ENCODE measurements at regions not wholly inside any gene's neighbourhood (a gene's known extent, or its start where the extent isn't known, plus 50 kb on each side); places are given as distances from the start of the nearest gene placed in this dataset.

- ChIA-PET POLR2A (no interaction called here), CTCF (interaction anchor here (2.3 kb wide), 1 partner anchor 11 kb away, joined by 8 read pairs; no protein-coding TSS in a partner anchor)
- Mint-ChIP-seq H3K27ac (no peak overlapping the region), H3K9me3 (no peaks in the 10 kb centered on the region), H3K4me3 (no peak overlapping the region), H3K4me1 (ENCODE audit: low read depth) (no peaks in the 10 kb centered on the region), H3K27me3 (peaks cover 24% of the 10 kb centered on the region), H3K36me3 (no peaks in the 10 kb centered on the region)
- no peak for DNase-seq
- intact Hi-C loops (cut with micrococcal nuclease), result no loop called here
Observed at GRCh38 chr3:184480831-184481230, 80.8 kb upstream of the EPHB3 start.

- no peak for DNase-seq
- Mint-ChIP-seq H3K27me3 (peaks cover 22% of the 10 kb centered on the region), H3K9me3 (no peaks in the 10 kb centered on the region), H3K4me1 (ENCODE audit: low read depth) (no peaks in the 10 kb centered on the region), H3K27ac (no peak overlapping the region), H3K36me3 (no peaks in the 10 kb centered on the region), H3K4me3 (no peak overlapping the region)
- POLR2A ChIA-PET, result interaction anchor here (0.6 kb wide), 1 partner anchor 8 kb away, joined by 5 read pairs; no protein-coding TSS in a partner anchor
- intact Hi-C loops (cut with micrococcal nuclease), result no loop called here
- CTCF ChIA-PET, result interaction anchor here (0.7 to 2.3 kb wide), 4 partner anchors 13 to 111 kb away, joined by 3 to 8 read pairs (median 4); no protein-coding TSS in a partner anchor
Observed at GRCh38 chr3:184481984-184482671, 79.5 kb upstream of the EPHB3 start.

- H3K4me1 Mint-ChIP-seq (ENCODE audit: low read depth), result no peaks in the 10 kb centered on the region
- peaks cover 30% of the 10 kb centered on the region for H3K27me3 Mint-ChIP-seq
- ChIA-PET CTCF (no interaction called here), POLR2A (no interaction called here)
- no peaks in the 10 kb centered on the region for H3K9me3 Mint-ChIP-seq
- no peak overlapping the region for H3K27ac Mint-ChIP-seq
- intact Hi-C loops (cut with micrococcal nuclease), result no loop called here
- H3K4me3 Mint-ChIP-seq, result no peak overlapping the region
- H3K36me3 Mint-ChIP-seq, result no peaks in the 10 kb centered on the region
- DNase-seq, result no peak
Observed at GRCh38 chr3:184485241-184485640, 76.3 kb upstream of the EPHB3 start.

- no peak for DNase-seq
- CTCF ChIA-PET, result no interaction called here
- H3K27me3 Mint-ChIP-seq, result peaks cover 30% of the 10 kb centered on the region
- H3K4me1 Mint-ChIP-seq (ENCODE audit: low read depth), result no peaks in the 10 kb centered on the region
- no peak overlapping the region for H3K27ac Mint-ChIP-seq
- H3K4me3 Mint-ChIP-seq, result no peak overlapping the region
- POLR2A ChIA-PET, result no interaction called here
- intact Hi-C loops (cut with micrococcal nuclease), result no loop called here
- H3K9me3 Mint-ChIP-seq, result no peaks in the 10 kb centered on the region
- no peaks in the 10 kb centered on the region for H3K36me3 Mint-ChIP-seq
Observed at GRCh38 chr3:184485906-184486305, 75.7 kb upstream of the EPHB3 start.

GRCh38 chr3:184486614-184487013, 75.0 kb upstream of the EPHB3 start:
- no peaks in the 10 kb centered on the region for H3K36me3 Mint-ChIP-seq
- no peaks in the 10 kb centered on the region for H3K4me1 Mint-ChIP-seq (ENCODE audit: low read depth)
- ChIA-PET POLR2A (no interaction called here), CTCF (interaction anchor here (1.0 kb wide), 1 partner anchor 27 kb away, joined by 4 read pairs; no protein-coding TSS in a partner anchor)
- H3K27ac Mint-ChIP-seq, result no peak overlapping the region
- intact Hi-C loops (cut with micrococcal nuclease), result no loop called here
- H3K4me3 Mint-ChIP-seq, result no peak overlapping the region
- H3K27me3 Mint-ChIP-seq, result peaks cover 27% of the 10 kb centered on the region
- no peak for DNase-seq
- H3K9me3 Mint-ChIP-seq, result no peaks in the 10 kb centered on the region

- POLR2A ChIA-PET, result no interaction called here
- no peak for DNase-seq
- Mint-ChIP-seq H3K36me3 (no peaks in the 10 kb centered on the region), H3K4me3 (no peak overlapping the region), H3K4me1 (ENCODE audit: low read depth) (peaks cover 5% of the 10 kb centered on the region), H3K9me3 (no peaks in the 10 kb centered on the region), H3K27me3 (peaks cover 34% of the 10 kb centered on the region), H3K27ac (no peak overlapping the region)
- CTCF ChIA-PET, result interaction anchor here (0.6 kb wide), 1 partner anchor 13 kb away, joined by 5 read pairs; no protein-coding TSS in a partner anchor
- intact Hi-C loops (cut with micrococcal nuclease), result no loop called here
Observed at GRCh38 chr3:184488577-184488976, 73.0 kb upstream of the EPHB3 start.

- Mint-ChIP-seq H3K36me3 (no peaks in the 10 kb centered on the region), H3K9me3 (no peaks in the 10 kb centered on the region), H3K4me1 (ENCODE audit: low read depth) (peaks cover 5% of the 10 kb centered on the region), H3K27ac (no peak overlapping the region), H3K27me3 (peaks cover 42% of the 10 kb centered on the region), H3K4me3 (no peak overlapping the region)
- intact Hi-C loops (cut with micrococcal nuclease), result no loop called here
- CTCF ChIA-PET, result no interaction called here
- POLR2A ChIA-PET, result no interaction called here
- DNase-seq, result no peak
Observed at GRCh38 chr3:184489268-184489841, 72.2 kb upstream of the EPHB3 start.

GRCh38 chr3:184491011-184491576, 70.5 kb upstream of the EPHB3 start:
- Mint-ChIP-seq H3K27me3 (peaks cover 44% of the 10 kb centered on the region), H3K36me3 (no peaks in the 10 kb centered on the region), H3K4me1 (ENCODE audit: low read depth) (peaks cover 5% of the 10 kb centered on the region), H3K4me3 (no peak overlapping the region), H3K9me3 (no peaks in the 10 kb centered on the region), H3K27ac (no peak overlapping the region)
- DNase-seq, result no peak
- intact Hi-C loops (cut with micrococcal nuclease), result no loop called here
- CTCF ChIA-PET, result interaction anchor here (0.6 to 0.8 kb wide), 2 partner anchors 23 to 289 kb away, joined by 3 read pairs; no protein-coding TSS in a partner anchor
- POLR2A ChIA-PET, result no interaction called here

- POLR2A ChIA-PET, result no interaction called here
- Mint-ChIP-seq H3K4me3 (no peak overlapping the region), H3K9me3 (no peaks in the 10 kb centered on the region), H3K27ac (no peak overlapping the region), H3K27me3 (peaks cover 50% of the 10 kb centered on the region), H3K4me1 (ENCODE audit: low read depth) (peaks cover 5% of the 10 kb centered on the region), H3K36me3 (no peaks in the 10 kb centered on the region)
- intact Hi-C loops (cut with micrococcal nuclease), result no loop called here
- no peak for DNase-seq
- CTCF ChIA-PET, result no interaction called here
Observed at GRCh38 chr3:184491867-184492615, 69.5 kb upstream of the EPHB3 start.

GRCh38 chr3:184496933-184497332, 64.7 kb upstream of the EPHB3 start:
- peaks cover 52% of the 10 kb centered on the region for H3K27me3 Mint-ChIP-seq

GRCh38 chr3:184497804-184498203, 63.8 kb upstream of the EPHB3 start:
- POLR2A ChIA-PET, result no interaction called here
- Mint-ChIP-seq H3K27me3 (peaks cover 50% of the 10 kb centered on the region), H3K9me3 (peaks cover 4% of the 10 kb centered on the region), H3K36me3 (no peaks in the 10 kb centered on the region), H3K27ac (no peak overlapping the region), H3K4me1 (ENCODE audit: low read depth) (no peaks in the 10 kb centered on the region), H3K4me3 (no peak overlapping the region)
- CTCF ChIA-PET, result no interaction called here
- intact Hi-C loops (cut with micrococcal nuclease), result no loop called here
- no peak for DNase-seq

More at GRCh38 chr3:184496933-184497332, 64.7 kb upstream of the EPHB3 start:
- Mint-ChIP-seq H3K27ac (no peak overlapping the region), H3K4me3 (no peak overlapping the region), H3K9me3 (no peaks in the 10 kb centered on the region), H3K4me1 (ENCODE audit: low read depth) (peaks cover 5% of the 10 kb centered on the region), H3K36me3 (no peaks in the 10 kb centered on the region)
- intact Hi-C loops (cut with micrococcal nuclease), result no loop called here
- CTCF ChIA-PET, result interaction anchor here (1.2 kb wide), 1 partner anchor 16 kb away, joined by 3 read pairs; no protein-coding TSS in a partner anchor
- no peak for DNase-seq
- POLR2A ChIA-PET, result no interaction called here

- DNase-seq, result no peak
- H3K9me3 Mint-ChIP-seq, result peaks cover 4% of the 10 kb centered on the region
- no peaks in the 10 kb centered on the region for H3K4me1 Mint-ChIP-seq (ENCODE audit: low read depth)
- ChIA-PET POLR2A (no interaction called here), CTCF (interaction anchor here (1.2 kb wide), 1 partner anchor 15 kb away, joined by 6 read pairs; no protein-coding TSS in a partner anchor)
- no peaks in the 10 kb centered on the region for H3K36me3 Mint-ChIP-seq
- peaks cover 38% of the 10 kb centered on the region for H3K27me3 Mint-ChIP-seq
- H3K4me3 Mint-ChIP-seq, result no peak overlapping the region
- intact Hi-C loops (cut with micrococcal nuclease), result no loop called here
- no peak overlapping the region for H3K27ac Mint-ChIP-seq
Observed at GRCh38 chr3:184498986-184499606, 62.5 kb upstream of the EPHB3 start.

Measured in activated CD4-positive, alpha-beta memory T cell treated with anti-CD3 and anti-CD28 coated beads for 36 hours (primary cell).